GM21786 (cell line): ENCODE measurements at regions not wholly inside any gene's neighbourhood (a gene's known extent, or its start where the extent isn't known, plus 50 kb on each side); places are given as distances from the start of the nearest gene placed in this dataset.

Source experiments
- ATAC-seq: cut with Tn5 transposase; IDR thresholded peaks from one replicate; pipeline ENCODE4 v1.9.1; 2021; ENCODE audit not compliant: unreplicated experiment

DNA sequence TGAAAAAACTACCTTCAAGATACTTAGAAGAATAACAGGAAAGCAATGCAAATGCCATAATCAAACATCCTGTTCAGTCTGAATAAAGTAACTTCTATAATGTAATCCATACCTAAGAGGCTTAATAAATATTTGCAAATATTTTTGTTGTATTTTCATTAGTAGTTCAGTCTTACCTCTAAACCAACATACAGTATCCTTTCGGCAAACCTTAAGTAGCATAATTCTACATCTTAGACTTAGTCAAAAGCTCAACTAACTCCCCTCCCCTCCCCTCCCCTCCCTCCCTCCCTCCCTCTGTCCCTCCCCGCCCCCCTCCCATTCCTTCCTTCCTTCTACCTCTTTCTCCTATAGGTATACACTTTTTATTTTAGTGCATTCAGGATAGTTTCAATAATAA is 1373.2 kb downstream of the SUCLG1 start:
- ATAC-seq: no peak

GRCh38 chr2:83081826-83082690 is 1377.0 kb downstream of the SUCLG1 start:
- no peak for ATAC-seq

GRCh38 chr2:83079007-83079406 is 1380.1 kb downstream of the SUCLG1 start:
- ATAC-seq: no peak

- no peak for ATAC-seq
Observed at GRCh38 chr2:83072767-83073166, 1386.3 kb downstream of the SUCLG1 start.

GRCh38 chr2:83071914-83072313 is 1387.2 kb downstream of the SUCLG1 start:
- ATAC-seq: no peak

- ATAC-seq: no peak
Observed at GRCh38 chr2:83071352-83071751, 1387.7 kb downstream of the SUCLG1 start.

DNA sequence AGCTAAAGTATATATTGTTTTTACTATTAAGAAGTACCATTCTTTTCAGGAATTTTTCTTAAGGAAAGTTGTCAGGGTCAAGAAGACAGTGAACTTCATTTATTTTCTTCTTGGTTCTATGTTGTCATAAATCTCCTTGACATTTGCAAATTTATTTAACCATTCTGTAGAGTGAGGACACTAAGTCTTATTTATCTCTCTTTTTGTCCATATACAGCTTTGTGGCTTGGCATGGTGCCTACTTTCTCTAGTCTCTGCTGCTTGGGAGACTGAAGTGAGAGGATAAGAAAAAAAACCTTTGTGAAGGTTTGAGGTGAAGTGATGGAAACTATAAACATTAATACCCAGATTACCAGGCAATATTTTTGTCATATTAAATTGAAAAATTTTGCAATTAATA is 1389.4 kb downstream of the SUCLG1 start:
- no peak for ATAC-seq

DNA sequence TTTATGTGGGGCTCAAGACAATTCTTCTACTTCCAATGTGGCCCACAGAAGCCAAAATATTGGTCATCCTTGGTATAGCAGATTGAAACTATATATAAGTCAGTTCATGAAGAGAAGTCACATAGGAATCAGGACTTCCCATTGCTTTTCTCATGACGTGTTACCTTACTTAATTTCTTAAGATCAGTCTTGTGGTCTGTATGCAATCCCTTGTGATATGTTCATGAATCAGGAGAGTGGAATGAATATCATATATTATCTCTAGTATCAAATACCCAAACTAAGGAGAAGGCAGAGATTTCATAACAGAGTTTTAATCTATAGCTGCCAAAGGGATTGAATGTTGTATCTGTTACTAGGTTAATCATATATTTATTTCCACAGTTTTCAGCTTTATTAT is 1390.4 kb downstream of the SUCLG1 start:
- ATAC-seq: no peak

DNA sequence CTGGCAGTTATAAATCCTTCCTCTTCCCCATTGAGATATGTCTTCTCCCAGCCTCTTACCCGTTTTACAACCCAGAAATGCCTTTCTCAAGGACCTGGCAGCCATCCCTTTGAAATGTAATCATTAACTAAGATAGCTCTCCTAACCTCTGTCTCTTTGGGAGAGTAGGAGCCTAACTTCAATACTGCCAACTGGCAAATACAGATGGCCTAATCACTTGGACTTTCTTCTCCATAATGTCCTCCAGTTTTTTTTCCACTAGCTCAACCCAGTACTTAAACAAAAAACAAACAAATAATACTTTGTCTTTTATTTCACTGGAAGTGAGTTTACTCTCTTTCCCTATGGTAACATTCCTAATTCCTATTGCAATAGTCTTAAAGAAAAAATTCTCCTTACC is 1391.1 kb downstream of the SUCLG1 start:
- no peak for ATAC-seq

DNA sequence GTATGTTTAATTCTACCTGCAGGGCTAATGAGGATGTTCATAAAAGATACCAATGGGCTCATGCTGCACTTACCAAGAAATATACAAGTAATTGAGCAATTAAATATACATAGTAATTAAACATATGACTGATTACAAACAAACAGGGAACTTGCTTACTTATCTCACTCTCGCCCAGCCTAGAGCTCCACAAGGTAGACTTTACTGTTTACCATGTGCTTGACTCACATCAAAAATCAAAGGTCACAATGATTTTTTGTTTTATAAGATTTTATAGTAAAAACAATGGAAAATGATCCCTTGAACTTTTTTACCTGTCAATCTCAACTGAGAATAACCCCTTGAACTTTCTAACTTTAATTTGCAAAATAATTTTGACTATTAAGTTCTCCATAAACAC is 1395.1 kb downstream of the SUCLG1 start:
- no peak for ATAC-seq

GRCh38 chr2:83063511-83063910 is 1395.6 kb downstream of the SUCLG1 start:
- no peak for ATAC-seq

- ATAC-seq: no peak
Observed at GRCh38 chr2:83058683-83059082, 1400.4 kb downstream of the SUCLG1 start.

DNA sequence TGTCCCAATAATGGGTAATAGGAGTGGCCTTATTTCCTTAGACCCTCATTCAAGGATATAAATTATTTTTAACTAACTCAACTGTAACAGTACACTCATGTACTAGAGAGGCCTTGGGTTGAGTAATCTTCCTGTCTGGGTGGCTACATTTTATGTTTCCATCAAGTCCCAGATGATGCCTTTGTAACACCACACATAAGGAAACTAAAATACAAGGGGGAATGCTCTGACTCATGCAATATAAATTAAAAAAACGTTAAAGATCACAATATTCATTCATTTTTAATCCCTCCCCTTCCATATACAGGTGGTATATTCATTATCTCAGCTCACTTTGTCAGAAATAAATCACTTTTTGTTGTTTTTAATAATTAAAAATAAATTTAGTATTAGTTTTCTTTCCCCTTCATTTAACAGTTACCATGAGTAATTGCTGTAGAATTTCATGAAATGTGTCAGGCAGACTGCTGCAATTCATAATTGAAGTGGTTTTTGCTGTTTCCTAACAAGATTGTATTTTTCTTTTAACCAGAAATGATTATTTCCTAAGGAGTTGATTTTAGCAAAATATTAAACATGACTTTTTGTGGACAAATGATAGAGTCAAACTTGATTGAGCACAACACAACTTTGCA is 1403.6 kb downstream of the SUCLG1 start:
- no peak for ATAC-seq

DNA sequence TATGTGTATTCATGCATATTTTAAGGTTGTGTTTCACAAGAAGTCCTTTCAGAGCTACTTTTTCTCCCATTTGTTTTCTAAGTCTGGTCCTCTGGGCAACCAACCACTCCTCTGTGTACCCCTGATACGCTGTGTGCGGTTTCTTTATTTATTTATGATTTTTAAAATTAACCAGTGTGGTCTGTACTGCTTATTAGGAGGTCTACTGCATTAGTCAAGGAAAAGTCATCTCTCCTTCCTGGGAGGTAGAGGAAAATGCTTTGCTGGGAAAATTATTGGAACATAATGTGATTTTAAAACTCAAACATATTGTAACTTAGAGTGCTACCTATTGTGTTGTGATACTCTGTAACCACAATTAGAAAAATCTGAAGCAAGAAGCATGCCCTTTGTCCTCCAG is 1404.3 kb downstream of the SUCLG1 start:
- ATAC-seq: no peak

DNA sequence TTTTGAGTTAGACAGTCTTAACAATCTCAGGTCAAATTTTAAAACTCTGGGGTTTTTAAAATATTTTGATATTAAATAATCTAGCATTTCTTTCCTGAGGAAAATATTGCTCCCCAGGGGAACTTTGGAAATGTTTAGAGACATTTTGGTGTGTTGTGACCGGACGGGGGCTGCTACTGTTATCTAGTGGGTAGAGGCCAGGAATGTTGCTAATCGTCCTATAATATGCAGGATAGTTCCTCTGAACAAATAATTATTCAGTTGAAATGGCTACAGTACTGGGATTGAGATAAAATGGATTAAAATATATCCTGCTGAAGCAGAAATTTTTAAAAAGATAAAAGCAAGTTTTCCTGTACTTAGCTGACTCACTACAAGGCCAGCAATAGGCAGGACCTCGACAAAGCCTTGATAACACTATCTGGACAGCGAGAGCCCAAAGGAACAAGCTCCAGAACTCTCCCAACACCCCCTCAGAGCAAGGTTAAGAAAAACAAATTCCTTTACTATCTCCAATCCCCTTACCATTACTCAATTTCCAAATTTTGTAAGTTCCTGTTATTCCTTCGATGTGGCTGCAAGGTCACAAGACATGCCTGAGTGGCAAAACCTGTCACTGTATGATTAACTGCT is 1407.4 kb downstream of the SUCLG1 start:
- ATAC-seq: no peak

GRCh38 chr2:83042053-83042452 is 1417.0 kb downstream of the SUCLG1 start:
- no peak for ATAC-seq

GRCh38 chr2:83022631-83023210 is 1436.4 kb downstream of the SUCLG1 start:
- ATAC-seq: no peak

DNA sequence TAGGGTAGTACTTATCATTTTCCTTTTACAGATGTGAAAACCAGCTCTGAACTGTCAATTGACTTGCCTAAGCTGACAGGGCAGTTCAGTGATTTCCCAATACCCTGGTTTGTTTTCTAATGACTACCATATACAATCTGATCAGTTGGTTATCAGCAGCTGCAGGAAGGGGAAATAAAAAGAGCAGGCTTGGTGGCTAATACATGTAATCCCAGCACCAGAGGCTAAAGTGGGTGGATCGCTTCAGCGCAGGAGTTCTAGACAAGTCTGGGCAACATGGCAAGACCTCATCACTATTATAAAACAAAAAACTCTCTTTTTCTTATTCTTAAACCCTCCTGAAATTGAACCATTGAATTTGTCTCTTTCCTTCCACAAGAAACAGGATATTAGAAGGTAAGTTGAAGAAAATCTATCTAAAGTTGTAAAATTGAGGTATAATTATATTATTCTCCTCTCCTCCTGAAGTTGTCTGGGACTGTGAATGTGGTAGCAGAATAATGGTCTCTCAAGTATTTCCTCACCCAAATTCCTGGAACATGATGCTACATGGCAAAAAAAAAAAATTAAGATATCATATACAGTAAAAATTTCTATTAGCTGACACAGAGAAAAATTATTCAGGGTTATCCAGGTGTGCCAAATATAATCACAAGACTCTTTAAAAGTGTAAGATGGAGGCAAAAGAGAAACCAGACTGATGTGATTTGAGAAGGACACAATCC is 1441.6 kb downstream of the SUCLG1 start:
- ATAC-seq: no peak

DNA sequence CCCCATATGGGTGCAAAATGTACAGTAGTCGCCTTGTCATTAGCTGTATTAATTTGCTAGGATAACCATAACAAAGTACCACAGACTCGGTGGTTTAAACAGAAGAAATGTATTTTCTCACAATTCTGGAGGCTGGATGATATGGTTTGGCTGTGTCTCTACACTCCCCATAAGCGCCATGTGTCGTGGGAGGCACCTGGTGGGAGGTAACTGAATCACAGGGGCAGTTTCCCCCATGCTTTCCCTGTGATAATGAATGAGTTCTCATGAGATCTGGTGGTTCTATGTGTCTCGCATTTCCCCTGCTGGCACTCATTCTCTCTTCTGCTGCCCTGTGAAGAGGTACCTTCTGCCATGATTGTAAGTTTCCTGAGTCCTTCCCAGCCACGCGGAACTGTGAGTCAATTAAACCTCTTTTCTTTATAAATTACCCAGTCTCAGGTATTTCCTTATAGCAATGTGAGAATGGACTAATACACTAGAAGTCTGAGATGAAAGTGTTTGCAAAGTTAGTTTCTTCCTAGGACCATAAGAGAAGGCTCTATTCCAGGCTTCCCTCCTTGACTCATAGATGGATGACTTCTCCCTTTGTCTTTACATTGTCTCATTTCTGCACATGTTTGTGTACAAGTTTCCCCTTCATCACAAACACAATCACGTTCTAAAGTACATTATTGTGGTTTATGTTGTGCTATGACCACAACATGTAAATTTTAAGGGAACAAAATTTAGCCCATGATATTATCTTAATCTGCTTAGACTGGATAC is 1442.6 kb downstream of the SUCLG1 start:
- ATAC-seq: no peak

DNA sequence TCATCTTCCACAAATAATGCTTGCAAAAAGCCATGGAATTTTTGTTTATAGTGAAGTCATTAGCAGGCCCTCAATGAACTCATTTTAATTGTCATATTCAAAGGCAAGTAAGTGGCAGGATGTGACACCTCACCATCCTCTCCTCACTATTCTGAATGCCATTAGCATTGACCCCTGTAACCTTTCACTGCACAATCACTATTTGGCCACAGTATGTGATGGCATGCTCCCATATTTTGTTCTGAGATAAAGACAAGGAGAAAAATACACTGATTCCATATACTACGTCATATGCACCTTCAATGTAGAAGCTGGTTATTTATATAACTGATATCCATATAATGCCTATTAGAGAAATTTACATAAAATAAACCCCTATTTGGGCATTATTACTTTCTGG is 1443.2 kb downstream of the SUCLG1 start:
- ATAC-seq: no peak
